ENCODE measurements at regions not wholly inside any gene's neighbourhood (a gene's known extent, or its start where the extent isn't known, plus 50 kb on each side); places are given as distances from the start of the nearest gene placed in this dataset.
A peak's percentile ranks its signal among the peaks of the same experiment; 100 is the strongest.

DNA sequence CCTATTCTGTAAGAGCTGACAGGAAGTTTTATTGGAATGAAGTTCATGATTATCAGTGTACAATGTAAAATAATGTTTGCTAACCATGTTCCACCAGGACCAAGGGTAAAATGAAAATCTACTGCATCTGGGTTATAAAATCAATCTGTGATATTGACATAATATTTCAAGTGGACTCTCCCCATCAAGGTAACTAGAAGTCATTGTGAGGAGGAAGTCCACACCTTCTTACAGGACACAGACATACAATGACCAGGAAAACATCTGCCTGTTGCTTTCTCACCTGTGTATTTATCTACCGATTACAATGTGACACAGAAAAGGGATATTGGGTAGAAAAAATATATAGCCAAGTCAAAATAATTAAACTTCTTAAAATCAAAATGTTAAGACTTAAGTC lies 140.7 kb upstream of the RFC3 start:
- no peak for TF ChIP-seq EZH2 (IDR thresholded peaks at IDR 0.05; ENCODE audit: insufficient read depth, low read length)
- TF ChIP-seq, protein P1, sequence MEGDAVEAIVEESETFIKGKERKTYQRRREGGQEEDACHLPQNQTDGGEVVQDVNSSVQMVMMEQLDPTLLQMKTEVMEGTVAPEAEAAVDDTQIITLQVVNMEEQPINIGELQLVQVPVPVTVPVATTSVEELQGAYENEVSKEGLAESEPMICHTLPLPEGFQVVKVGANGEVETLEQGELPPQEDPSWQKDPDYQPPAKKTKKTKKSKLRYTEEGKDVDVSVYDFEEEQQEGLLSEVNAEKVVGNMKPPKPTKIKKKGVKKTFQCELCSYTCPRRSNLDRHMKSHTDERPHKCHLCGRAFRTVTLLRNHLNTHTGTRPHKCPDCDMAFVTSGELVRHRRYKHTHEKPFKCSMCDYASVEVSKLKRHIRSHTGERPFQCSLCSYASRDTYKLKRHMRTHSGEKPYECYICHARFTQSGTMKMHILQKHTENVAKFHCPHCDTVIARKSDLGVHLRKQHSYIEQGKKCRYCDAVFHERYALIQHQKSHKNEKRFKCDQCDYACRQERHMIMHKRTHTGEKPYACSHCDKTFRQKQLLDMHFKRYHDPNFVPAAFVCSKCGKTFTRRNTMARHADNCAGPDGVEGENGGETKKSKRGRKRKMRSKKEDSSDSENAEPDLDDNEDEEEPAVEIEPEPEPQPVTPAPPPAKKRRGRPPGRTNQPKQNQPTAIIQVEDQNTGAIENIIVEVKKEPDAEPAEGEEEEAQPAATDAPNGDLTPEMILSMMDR (IDR thresholded peaks at IDR 0.05; ENCODE audit: insufficient read depth, low read depth, low read length) = no peak
- Histone ChIP-seq H3K9me3 (ENCODE audit: insufficient read depth, low read depth, low read length) (no peaks in the 10 kb centered on the region), H4K20me1 (ENCODE audit: insufficient read depth, low read length) (no peaks in the 10 kb centered on the region), H3K9ac (ENCODE audit: low read length) (no peak overlapping the region), H2AFZ (ENCODE audit: low read depth, low read length) (no peak overlapping the region), H3K79me2 (ENCODE audit: insufficient read depth, low read length) (no peaks in the 10 kb centered on the region), H3K4me1 (ENCODE audit: insufficient read depth, low read length) (peaks cover 3% of the 10 kb centered on the region), H3K27me3 (ENCODE audit: insufficient read depth, low read length) (peaks cover 3% of the 10 kb centered on the region), H3K4me3 (ENCODE audit: insufficient read depth, low read depth, low read length) (no peak overlapping the region), H3K27ac (ENCODE audit: low read depth, low read length) (no peak overlapping the region), H3K36me3 (ENCODE audit: insufficient read depth, low read length) (no peaks in the 10 kb centered on the region), H3K4me2 (ENCODE audit: low read length) (no peak overlapping the region)
- Mint-ChIP-seq H3K36me3 (ENCODE audit: low read depth, unreplicated experiment) (no peaks in the 10 kb centered on the region), H3K4me3 (ENCODE audit: unreplicated experiment) (no peak overlapping the region), H3K27me3 (ENCODE audit: low read depth, unreplicated experiment) (no peaks in the 10 kb centered on the region), H3K4me1 (ENCODE audit: low read depth, unreplicated experiment) (peaks cover 9% of the 10 kb centered on the region), H3K9me3 (ENCODE audit: unreplicated experiment) (no peaks in the 10 kb centered on the region), H3K27ac (ENCODE audit: unreplicated experiment) (no peak overlapping the region)
- no peak for DNase-seq (ENCODE audit: low read depth)
- no peak for FAIRE-seq

DNA sequence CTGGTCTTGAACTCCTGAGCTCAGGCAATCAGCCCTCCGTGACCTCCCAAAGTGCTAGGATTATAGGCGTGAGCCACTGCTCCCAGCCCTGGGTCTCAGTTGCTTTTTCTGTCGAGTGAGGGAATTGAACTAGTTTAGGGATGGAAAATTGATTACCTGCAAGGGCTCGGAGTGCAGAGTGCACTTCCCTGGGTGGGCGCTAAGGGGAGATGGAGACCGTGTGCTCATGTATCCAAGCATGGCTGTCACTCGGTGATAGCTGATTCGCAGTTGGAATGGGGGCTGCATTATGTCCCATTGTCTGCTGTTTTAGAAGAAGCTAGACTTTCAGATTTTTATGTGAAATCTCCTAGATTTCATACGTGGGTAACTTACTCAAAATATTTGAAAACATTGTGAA lies 139.9 kb upstream of the RFC3 start:
- H2AFZ ChIP-seq (ENCODE audit: low read depth, low read length) = no peak overlapping the region
- Mint-ChIP-seq H3K4me1 (ENCODE audit: low read depth, unreplicated experiment) (peaks cover 9% of the 10 kb centered on the region), H3K27ac (ENCODE audit: unreplicated experiment) (no peak overlapping the region), H3K36me3 (ENCODE audit: low read depth, unreplicated experiment) (no peaks in the 10 kb centered on the region), H3K9me3 (ENCODE audit: unreplicated experiment) (no peaks in the 10 kb centered on the region), H3K4me3 (ENCODE audit: unreplicated experiment) (no peak overlapping the region), H3K27me3 (ENCODE audit: low read depth, unreplicated experiment) (no peaks in the 10 kb centered on the region)
- no peaks in the 10 kb centered on the region for H3K9me3 ChIP-seq (ENCODE audit: insufficient read depth, low read depth, low read length)
- H4K20me1 ChIP-seq (ENCODE audit: insufficient read depth, low read length) = no peaks in the 10 kb centered on the region
- H3K4me3 ChIP-seq (ENCODE audit: insufficient read depth, low read depth, low read length) = no peak overlapping the region
- H3K9ac ChIP-seq (ENCODE audit: low read length) = no peak overlapping the region
- H3K36me3 ChIP-seq (ENCODE audit: insufficient read depth, low read length) = no peaks in the 10 kb centered on the region
- peaks cover 3% of the 10 kb centered on the region for H3K27me3 ChIP-seq (ENCODE audit: insufficient read depth, low read length)
- H3K4me1 ChIP-seq (ENCODE audit: insufficient read depth, low read length) = peaks cover 3% of the 10 kb centered on the region
- H3K4me2 ChIP-seq (ENCODE audit: low read length) = no peak overlapping the region
- no peak overlapping the region for H3K27ac ChIP-seq (ENCODE audit: low read depth, low read length)
- no peaks in the 10 kb centered on the region for H3K79me2 ChIP-seq (ENCODE audit: insufficient read depth, low read length)
- FAIRE-seq (no peak), DNase-seq (ENCODE audit: low read depth) (no peak)
- TF ChIP-seq, protein P1 (IDR thresholded peaks at IDR 0.05; ENCODE audit: insufficient read depth, low read depth, low read length) = no peak
- no peak for TF ChIP-seq EZH2 (IDR thresholded peaks at IDR 0.05; ENCODE audit: insufficient read depth, low read length)

DNA sequence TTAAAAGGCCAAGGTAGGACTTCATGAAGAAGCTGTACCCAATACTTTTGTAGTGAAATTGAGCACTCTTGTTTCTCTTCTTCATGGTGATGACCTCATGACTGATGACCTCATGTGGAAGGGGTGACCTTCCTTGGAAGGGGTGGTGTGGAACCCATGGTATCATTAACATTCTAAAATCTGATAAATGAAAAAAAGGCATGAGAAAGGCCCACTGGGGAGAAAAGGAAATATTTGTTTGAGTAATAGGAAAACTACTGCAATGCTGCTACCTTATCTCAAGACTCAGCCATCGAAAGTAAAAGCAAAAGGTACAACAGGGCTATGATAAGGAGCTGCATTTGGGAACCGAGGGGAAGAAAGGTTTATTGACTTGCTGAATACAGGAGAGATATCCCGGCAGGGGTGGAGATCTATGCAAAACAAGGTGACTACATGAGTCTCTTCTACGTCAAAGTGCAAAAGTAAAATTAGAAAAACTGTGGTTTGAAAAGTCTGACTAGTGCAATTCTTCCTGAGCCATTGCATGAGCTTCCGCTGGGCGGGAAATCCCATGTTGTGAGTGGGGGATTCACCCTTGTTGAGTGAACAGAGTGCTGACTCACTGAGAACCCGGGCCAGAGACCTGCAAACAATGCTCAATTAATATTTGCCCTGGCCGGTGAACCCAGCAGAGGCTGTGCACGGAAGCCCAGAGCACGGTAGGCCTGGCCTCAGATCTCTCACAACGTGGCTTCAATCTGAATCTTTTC lies 138.9 kb upstream of the RFC3 start:
- H3K4me1 Mint-ChIP-seq (ENCODE audit: low read depth, unreplicated experiment) = peaks cover 9% of the 10 kb centered on the region
- H3K9me3 Mint-ChIP-seq (ENCODE audit: unreplicated experiment) = no peaks in the 10 kb centered on the region
- H3K9ac ChIP-seq (ENCODE audit: low read length) = no peak overlapping the region
- H3K27ac Mint-ChIP-seq (ENCODE audit: unreplicated experiment) = peak overlapping the region; percentile 41
- H4K20me1 ChIP-seq (ENCODE audit: insufficient read depth, low read length) = no peaks in the 10 kb centered on the region
- peaks cover 3% of the 10 kb centered on the region for H3K4me1 ChIP-seq (ENCODE audit: insufficient read depth, low read length)
- DNase-seq (ENCODE audit: low read depth) = peak; percentile 83
- H3K79me2 ChIP-seq (ENCODE audit: insufficient read depth, low read length) = no peaks in the 10 kb centered on the region
- H3K27ac ChIP-seq (ENCODE audit: low read depth, low read length) = no peak overlapping the region
- H3K4me3 ChIP-seq (ENCODE audit: insufficient read depth, low read depth, low read length) = no peak overlapping the region
- H3K36me3 ChIP-seq (ENCODE audit: insufficient read depth, low read length) = no peaks in the 10 kb centered on the region
- no peak overlapping the region for H3K4me3 Mint-ChIP-seq (ENCODE audit: unreplicated experiment)
- no peaks in the 10 kb centered on the region for H3K9me3 ChIP-seq (ENCODE audit: insufficient read depth, low read depth, low read length)
- no peak for FAIRE-seq
- no peaks in the 10 kb centered on the region for H3K36me3 Mint-ChIP-seq (ENCODE audit: low read depth, unreplicated experiment)
- peaks cover 3% of the 10 kb centered on the region for H3K27me3 ChIP-seq (ENCODE audit: insufficient read depth, low read length)
- H3K4me2 ChIP-seq (ENCODE audit: low read length) = peak overlapping the region; percentile 34
- H3K27me3 Mint-ChIP-seq (ENCODE audit: low read depth, unreplicated experiment) = no peaks in the 10 kb centered on the region
- TF ChIP-seq, protein P1 (IDR thresholded peaks at IDR 0.05; ENCODE audit: insufficient read depth, low read depth, low read length) = no peak
- TF ChIP-seq EZH2 (IDR thresholded peaks at IDR 0.05; ENCODE audit: insufficient read depth, low read length) = no peak
- H2AFZ ChIP-seq (ENCODE audit: low read depth, low read length) = no peak overlapping the region
